ENCODE measurements at regions not wholly inside any gene's neighbourhood (a gene's known extent, or its start where the extent isn't known, plus 50 kb on each side); places are given as distances from the start of the nearest gene placed in this dataset.

GRCh38 chr20:3304456-3304855, 65.5 kb upstream of the SLC4A11 start (continued):
- TF ChIP-seq THAP12 (CRISPR knock-in tag; IDR thresholded peaks at IDR 0.05) (no peak), MBD1 (CRISPR knock-in tag; IDR thresholded peaks at IDR 0.05) (no peak), NBN (IDR thresholded peaks at IDR 0.05; ENCODE audit: low read depth) (no peak)

DNA sequence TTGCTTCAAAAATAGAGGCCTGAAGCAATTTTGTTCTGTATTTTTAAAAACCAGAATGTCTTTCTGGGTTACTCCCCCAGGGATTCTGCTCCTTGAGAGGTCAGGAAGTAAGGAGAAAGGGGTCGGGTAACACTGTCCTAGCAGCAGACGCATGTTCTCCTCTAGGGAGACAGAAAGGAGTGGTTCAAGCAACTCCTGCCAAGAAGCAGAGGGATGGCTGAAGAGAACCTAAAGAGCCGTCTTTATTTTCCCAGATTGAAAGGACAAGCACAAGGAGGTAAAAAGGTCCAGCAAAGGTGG, 58.0 kb upstream of the SLC4A11 start:
- H3K36me3 ChIP-seq (ENCODE audit: control insufficient read depth, insufficient read depth, low read length), result peaks cover 2% of the 10 kb centered on the region; the same call in 1 of the 3 replicates
- no peaks in the 10 kb centered on the region for H3K9me3 ChIP-seq (replicated peaks; ENCODE audit: control insufficient read depth, insufficient read depth, low read depth, low read length)
- WGBS (ENCODE audit: insufficient coverage, low coverage, missing lambda C conversion rate), result 45% methylated on average over 2 of the region's 3 CpGs
- intact Hi-C loops (cut with micrococcal nuclease), result no loop called here
- H3K9ac ChIP-seq (ENCODE audit: insufficient read depth in 1 of 2, low read depth in 2 of 2, low read length in 2 of 2), result no peak overlapping the region
- FAIRE-seq, result no peak
- no peak overlapping the region for H2AFZ ChIP-seq (ENCODE audit: low read depth, low read length)
- BruUV-seq (replicated peaks), result no TSS peak
- CTCF ChIA-PET (ENCODE audit: low intra/inter-chr PET ratio), result no interaction called here
- H3K79me2 ChIP-seq (ENCODE audit: control insufficient read depth, insufficient read depth, low read length), result no peaks in the 10 kb centered on the region
- no peak for ATAC-seq
- no peaks in the 10 kb centered on the region for H3K9me1 ChIP-seq (ENCODE audit: control insufficient read depth, insufficient read depth, low read length)
- POLR2A ChIA-PET, result no interaction called here
- no peak overlapping the region for H3K27ac ChIP-seq (ENCODE audit: extremely low read depth, low read depth, low read length)
- in situ Hi-C loops (cut with MboI), result no loop called here
- no peak for DNase-seq (ENCODE audit: extremely low read depth in 1 of 4, low spot score in 3 of 4)
- no peaks in the 10 kb centered on the region for H3K27me3 ChIP-seq (ENCODE audit: control insufficient read depth in 2 of 2, insufficient read depth in 2 of 2, low read length in 2 of 2)
- no peak overlapping the region for H3K4me2 ChIP-seq (ENCODE audit: insufficient read depth, low read length)
- no peak overlapping the region for H3K4me3 ChIP-seq
- no peaks in the 10 kb centered on the region for H3K4me1 ChIP-seq (replicated peaks in 1 of 2; ENCODE audit: control insufficient read depth in 2 of 2, insufficient read depth in 2 of 2, low read length in 2 of 2)
- no peaks in the 10 kb centered on the region for H4K20me1 ChIP-seq (replicated peaks; ENCODE audit: control insufficient read depth, insufficient read depth, low read length)
- TF ChIP-seq ZNF609 (CRISPR knock-in tag; IDR thresholded peaks at IDR 0.05; ENCODE audit: borderline replicate concordance), result no peak
- TF ChIP-seq NELFE (IDR thresholded peaks at IDR 0.05; ENCODE audit: insufficient read depth, insufficient read length), result no peak
- TF ChIP-seq ZNF280A (IDR thresholded peaks at IDR 0.05; ENCODE audit: low read depth, partially characterized antibody), result no peak
- no peak for TF ChIP-seq FOXM1 (IDR thresholded peaks at IDR 0.05; ENCODE audit: low read depth)
- TF ChIP-seq FOXM1 (CRISPR knock-in tag; IDR thresholded peaks at IDR 0.05; ENCODE audit: low read depth), result no peak
- TF ChIP-seq, protein P1, sequence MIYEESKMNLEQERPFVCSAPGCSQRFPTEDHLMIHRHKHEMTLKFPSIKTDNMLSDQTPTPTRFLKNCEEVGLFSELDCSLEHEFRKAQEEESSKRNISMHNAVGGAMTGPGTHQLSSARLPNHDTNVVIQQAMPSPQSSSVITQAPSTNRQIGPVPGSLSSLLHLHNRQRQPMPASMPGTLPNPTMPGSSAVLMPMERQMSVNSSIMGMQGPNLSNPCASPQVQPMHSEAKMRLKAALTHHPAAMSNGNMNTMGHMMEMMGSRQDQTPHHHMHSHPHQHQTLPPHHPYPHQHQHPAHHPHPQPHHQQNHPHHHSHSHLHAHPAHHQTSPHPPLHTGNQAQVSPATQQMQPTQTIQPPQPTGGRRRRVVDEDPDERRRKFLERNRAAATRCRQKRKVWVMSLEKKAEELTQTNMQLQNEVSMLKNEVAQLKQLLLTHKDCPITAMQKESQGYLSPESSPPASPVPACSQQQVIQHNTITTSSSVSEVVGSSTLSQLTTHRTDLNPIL (CRISPR knock-in tag; IDR thresholded peaks at IDR 0.05), result no peak
- TF ChIP-seq CTBP1 (IDR thresholded peaks at IDR 0.05; ENCODE audit: borderline replicate concordance), result no peak
